Peyer's patch (tissue), 4 donors: ENCODE measurements at regions not wholly inside any gene's neighbourhood (a gene's known extent, or its start where the extent isn't known, plus 50 kb on each side); places are given as distances from the start of the nearest gene placed in this dataset.

Experiments
- DNase-seq, 3 donors: peaks; one replicate each; pipeline ENCODE4 v3.0.0-alpha.2; 2017 to 2019
- H3K27ac ChIP-seq, 4 donors: fragments of 200-600 bp; sonication (generic); one replicate each; pipeline ENCODE4 v1.5.1; 2016 to 2019
- H3K27me3 ChIP-seq, 2 donors: fragments of 200-600 bp; sonication (generic); one replicate each; pipeline ENCODE4 v1.5.1; 2019
- H3K36me3 ChIP-seq, 3 donors: fragments of 200-600 bp; sonication (generic); one replicate each; pipeline ENCODE4 v1.5.1; 2016 to 2019
- H3K4me1 ChIP-seq, 4 donors: fragments of 200-600 bp; sonication (generic); one replicate each; pipeline ENCODE4 v1.5.1; 2016 to 2019
- H3K4me3 ChIP-seq, 4 donors: fragments of 200-600 bp; sonication (generic); 1 replicate in 3 of 4; 2 replicates in 1 of 4; pipeline ENCODE4 v1.5.1; 2016 to 2019; ENCODE audit warnings: mild to moderate bottlenecking in 1 of 4
- H3K9me3 ChIP-seq, 4 donors: fragments of 200-600 bp; sonication (generic); one replicate each; pipeline ENCODE4 v1.5.1; 2016 to 2019; ENCODE audit warnings: mild to moderate bottlenecking in 1 of 4
- CTCF ChIP-seq, 6 experiments: fragments of 450-650 bp in 4 of 6; fragments of 200-600 bp in 2 of 6; sonication (generic) in 1 of 6; IDR thresholded peaks; one replicate each; pipeline ENCODE4 v1.5.1; 2017 to 2019; ENCODE audit warnings: antibody characterized with exemption in 6 of 6, mild to moderate bottlenecking in 3 of 6, moderate library complexity in 1 of 6
- POLR2A ChIP-seq, 2 donors: fragments of 450-650 bp; IDR thresholded peaks; one replicate each; pipeline ENCODE4 v1.5.1; 2017; ENCODE audit warnings: antibody characterized with exemption in 2 of 2, mild to moderate bottlenecking in 2 of 2, moderate library complexity in 2 of 2

GRCh38 chr4:33080275-33080674, 2360.1 kb downstream of the PCDH7 start:
- no peak for DNase-seq
- Histone ChIP-seq H3K4me3 (no peak overlapping the region), H3K36me3 (no peaks in the 10 kb centered on the region), H3K27me3 (no peaks in the 10 kb centered on the region), H3K27ac (no peak overlapping the region), H3K4me1 (no peaks in the 10 kb centered on the region), H3K9me3 (no peaks in the 10 kb centered on the region)
- TF ChIP-seq CTCF (IDR thresholded peaks at IDR 0.05) (no peak), POLR2A (IDR thresholded peaks at IDR 0.05) (no peak)

GRCh38 chr4:33085709-33086108, 2365.5 kb downstream of the PCDH7 start:
- no peaks in the 10 kb centered on the region for H3K4me1 ChIP-seq
- DNase-seq, result no peak
- TF ChIP-seq POLR2A (IDR thresholded peaks at IDR 0.05), result no peak
- TF ChIP-seq CTCF (IDR thresholded peaks at IDR 0.05), result no peak
- H3K4me3 ChIP-seq, result no peak overlapping the region
- no peaks in the 10 kb centered on the region for H3K36me3 ChIP-seq
- H3K27ac ChIP-seq, result no peak overlapping the region
- H3K27me3 ChIP-seq, result no peaks in the 10 kb centered on the region
- H3K9me3 ChIP-seq, result no peaks in the 10 kb centered on the region

GRCh38 chr4:33086331-33086925, 2366.3 kb downstream of the PCDH7 start:
- H3K4me3 ChIP-seq, result no peak overlapping the region
- TF ChIP-seq CTCF (IDR thresholded peaks at IDR 0.05), result no peak
- no peak for TF ChIP-seq POLR2A (IDR thresholded peaks at IDR 0.05)
- H3K36me3 ChIP-seq, result no peaks in the 10 kb centered on the region
- no peak overlapping the region for H3K27ac ChIP-seq
- H3K27me3 ChIP-seq, result no peaks in the 10 kb centered on the region
- no peaks in the 10 kb centered on the region for H3K4me1 ChIP-seq
- no peak for DNase-seq
- no peaks in the 10 kb centered on the region for H3K9me3 ChIP-seq

GRCh38 chr4:33088713-33089112, 2368.5 kb downstream of the PCDH7 start:
- H3K27ac ChIP-seq, result no peak overlapping the region
- H3K4me1 ChIP-seq, result no peaks in the 10 kb centered on the region
- H3K27me3 ChIP-seq, result no peaks in the 10 kb centered on the region
- no peaks in the 10 kb centered on the region for H3K9me3 ChIP-seq
- TF ChIP-seq CTCF (IDR thresholded peaks at IDR 0.05) (no peak), POLR2A (IDR thresholded peaks at IDR 0.05) (no peak)
- H3K36me3 ChIP-seq, result no peaks in the 10 kb centered on the region
- no peak for DNase-seq
- H3K4me3 ChIP-seq, result no peak overlapping the region

- H3K4me3 ChIP-seq, result no peak overlapping the region
- H3K4me1 ChIP-seq, result no peaks in the 10 kb centered on the region
- TF ChIP-seq CTCF (IDR thresholded peaks at IDR 0.05), result no peak
- TF ChIP-seq POLR2A (IDR thresholded peaks at IDR 0.05), result no peak
- H3K27ac ChIP-seq, result no peak overlapping the region
- H3K36me3 ChIP-seq, result no peaks in the 10 kb centered on the region
- H3K9me3 ChIP-seq, result no peaks in the 10 kb centered on the region
- no peaks in the 10 kb centered on the region for H3K27me3 ChIP-seq
- DNase-seq, result no peak
Observed at GRCh38 chr4:33090910-33091309, 2370.7 kb downstream of the PCDH7 start.

GRCh38 chr4:33091961-33092360, 2371.8 kb downstream of the PCDH7 start:
- Histone ChIP-seq H3K27me3 (no peaks in the 10 kb centered on the region), H3K9me3 (no peaks in the 10 kb centered on the region), H3K36me3 (no peaks in the 10 kb centered on the region), H3K27ac (no peak overlapping the region), H3K4me3 (no peak overlapping the region), H3K4me1 (no peaks in the 10 kb centered on the region)
- no peak for TF ChIP-seq CTCF (IDR thresholded peaks at IDR 0.05)
- TF ChIP-seq POLR2A (IDR thresholded peaks at IDR 0.05), result no peak
- DNase-seq, result no peak
